H1 (cell line): ENCODE measurements at regions not wholly inside any gene's neighbourhood (a gene's known extent, or its start where the extent isn't known, plus 50 kb on each side); places are given as distances from the start of the nearest gene placed in this dataset.

Source experiments
- CTCF ChIA-PET: fragments of 300-600 bp; sonication (Branson Sonifier 250); formaldehyde crosslinking; loops from one replicate; lab custom pipeline; 2021; ENCODE audit not compliant: partially characterized antibody; lab: Charles Lee
- POLR2A ChIA-PET: fragments of 300-600 bp; sonication (Branson Sonifier 250); formaldehyde crosslinking; loops from one replicate; lab custom pipeline; 2021; ENCODE audit warnings: inconsistent platforms; ENCODE audit not compliant: partially characterized antibody; lab: Charles Lee
- DNase-seq, 2 experiments: peaks; one replicate each; pipeline versions ENCODE4 v3.0.0 to v3.0.0-alpha.2; 2010 to 2022; ENCODE audit warnings: low spot score in 2 of 2, low read depth in 1 of 2, mixed read lengths in 1 of 2
- FAIRE-seq: peaks from 2 replicates; lab custom pipeline; 2011; peaks lifted over from hg19 to GRCh38; lab: Jason Lieb, UNC
- H2AFZ ChIP-seq: 2 replicates; pipeline ENCODE4 v1.8.1; 2012; ENCODE audit warnings: low read length, inconsistent platforms
- H2AK5ac ChIP-seq: 2 replicates; pipeline ENCODE4 v1.6.1; 2013; ENCODE audit warnings: low read depth, low read length
- H2BK120ac ChIP-seq: replicated peaks from 2 replicates; pipeline ENCODE3; 2013; ENCODE audit warnings: low read depth, low read length, inconsistent platforms
- H2BK12ac ChIP-seq: 2 replicates; pipeline ENCODE4 v1.6.1; 2013; ENCODE audit warnings: low read depth, low read length
- H2BK15ac ChIP-seq: 2 replicates; pipeline ENCODE4 v1.6.1; 2013; ENCODE audit warnings: low read length
- H2BK20ac ChIP-seq: 2 replicates; pipeline ENCODE4 v1.6.1; 2013; ENCODE audit warnings: low read length
- H2BK5ac ChIP-seq: 2 replicates; pipeline ENCODE4 v1.6.1; 2013; ENCODE audit warnings: low read depth, low read length
- H3K14ac ChIP-seq: 2 replicates; pipeline ENCODE4 v1.6.1; 2013; ENCODE audit warnings: inconsistent platforms; ENCODE audit not compliant: insufficient read length
- H3K18ac ChIP-seq: 2 replicates; pipeline ENCODE4 v1.6.1; 2013; ENCODE audit warnings: low read length; ENCODE audit errors: extremely low read depth
- H3K23ac ChIP-seq: 2 replicates; pipeline ENCODE4 v1.6.1; 2013; ENCODE audit warnings: inconsistent platforms; ENCODE audit not compliant: insufficient read length
- H3K23me2 ChIP-seq: 2 replicates; pipeline ENCODE4 v1.6.1; 2013; ENCODE audit warnings: low read depth, low read length
- H3K27ac ChIP-seq: 2 replicates; pipeline ENCODE4 v1.6.1; 2011; ENCODE audit warnings: low read depth, low read length, inconsistent platforms
- H3K27me3 ChIP-seq, 4 experiments: replicated peaks in 1 of 4; 1 replicate in 1 of 4; 2 replicates in 3 of 4; pipeline versions ENCODE4 v1.6.1 to v1.8.1; 2011 to 2013; ENCODE audit warnings: low read length in 3 of 4, mild to moderate bottlenecking in 3 of 4, inconsistent platforms in 2 of 4, mixed read lengths in 2 of 4, moderate library complexity in 1 of 4; ENCODE audit not compliant: control insufficient read depth in 3 of 4, insufficient read depth in 3 of 4; ENCODE audit errors: extremely low read depth in 1 of 4
- H3K36me3 ChIP-seq, 4 experiments: 2 replicates each; pipeline versions ENCODE4 v1.6.1 to v1.8.1; 2011 to 2013; ENCODE audit warnings: mild to moderate bottlenecking in 4 of 4, low read length in 3 of 4, moderate library complexity in 2 of 4, control low read depth in 1 of 4, inconsistent platforms in 1 of 4; ENCODE audit not compliant: insufficient read depth in 4 of 4, control insufficient read depth in 2 of 4
- H3K4ac ChIP-seq: replicated peaks from 2 replicates; pipeline ENCODE3; 2013; ENCODE audit warnings: low read length, low read depth, mixed read lengths, inconsistent platforms; ENCODE audit not compliant: insufficient read length
- H3K4me1 ChIP-seq, 4 experiments: replicated peaks in 1 of 4; 1 replicate in 1 of 4; 2 replicates in 3 of 4; pipeline versions ENCODE4 v1.6.1 to v1.8.1; 2011 to 2013; ENCODE audit warnings: low read length in 3 of 4, inconsistent platforms in 2 of 4, mixed read lengths in 1 of 4; ENCODE audit not compliant: insufficient read depth in 4 of 4, control insufficient read depth in 3 of 4
- H3K4me2 ChIP-seq, 2 experiments: 2 replicates each; pipeline versions ENCODE4 v1.6.1 to v1.8.1; 2011 to 2013; ENCODE audit warnings: low read depth in 2 of 2, low read length in 2 of 2, control low read depth in 1 of 2, inconsistent platforms in 1 of 2, mild to moderate bottlenecking in 1 of 2; ENCODE audit not compliant: insufficient read depth in 1 of 2
- H3K4me3 ChIP-seq, 4 experiments: fragments of 200-600, 300-600 bp in 1 of 4; sonication (generic), shearing (Covaris generic), sonication (Bioruptor Twin) in 1 of 4; 2 replicates each; pipeline versions ENCODE4 v1.5.1 to v1.8.1; 2011 to 2016; ENCODE audit warnings: low read length in 4 of 4, low read depth in 3 of 4, control low read depth in 2 of 4, inconsistent platforms in 2 of 4, mild to moderate bottlenecking in 2 of 4, mixed read lengths in 1 of 4, moderate library complexity in 1 of 4; ENCODE audit not compliant: insufficient read depth in 2 of 4; ENCODE audit errors: extremely low read depth in 1 of 4
- H3K56ac ChIP-seq: replicated peaks from 2 replicates; pipeline ENCODE3; 2013; ENCODE audit warnings: low read depth, mild to moderate bottlenecking, mixed read lengths, low read length, inconsistent platforms; ENCODE audit not compliant: insufficient read length
- H3K79me1 ChIP-seq: 2 replicates; pipeline ENCODE4 v1.6.1; 2013; ENCODE audit warnings: low read depth, low read length, control low read depth
- H3K79me2 ChIP-seq, 2 experiments: 2 replicates each; pipeline versions ENCODE4 v1.6.1 to v1.8.1; 2012 to 2013; ENCODE audit warnings: low read length in 2 of 2, mild to moderate bottlenecking in 2 of 2, inconsistent platforms in 1 of 2; ENCODE audit not compliant: insufficient read depth in 2 of 2, control insufficient read depth in 1 of 2
- H3K9ac ChIP-seq, 4 experiments: replicated peaks in 1 of 4; 1 replicate in 1 of 4; 2 replicates in 3 of 4; pipeline versions ENCODE4 v1.6.1 to v1.8.1; 2011 to 2013; ENCODE audit warnings: low read depth in 3 of 4, low read length in 3 of 4, control low read depth in 2 of 4, mild to moderate bottlenecking in 2 of 4, moderate library complexity in 2 of 4, inconsistent platforms in 1 of 4; ENCODE audit errors: extremely low read depth in 1 of 4
- H3K9me3 ChIP-seq, 2 experiments: 2 replicates each; pipeline versions ENCODE4 v1.6.1 to v1.8.1; 2012 to 2013; ENCODE audit warnings: mild to moderate bottlenecking in 2 of 2, moderate library complexity in 2 of 2, control low read depth in 1 of 2, inconsistent platforms in 1 of 2, low read depth in 1 of 2, low read length in 1 of 2, mixed read lengths in 1 of 2; ENCODE audit not compliant: insufficient read depth in 2 of 2
- H4K20me1 ChIP-seq, 2 experiments: replicated peaks in 1 of 2; 2 replicates each; pipeline versions ENCODE3 to v1.8.1; 2011 to 2013; ENCODE audit warnings: inconsistent platforms in 2 of 2, low read length in 2 of 2, mild to moderate bottlenecking in 1 of 2; ENCODE audit not compliant: insufficient read depth in 2 of 2, control insufficient read depth in 1 of 2
- H4K5ac ChIP-seq: 2 replicates; pipeline ENCODE4 v1.6.1; 2013; ENCODE audit warnings: low read length, low read depth, mixed read lengths, inconsistent platforms; ENCODE audit not compliant: insufficient read length
- H4K8ac ChIP-seq: 2 replicates; pipeline ENCODE4 v1.8.0; 2013; ENCODE audit warnings: mild to moderate bottlenecking, moderate library complexity, low read length, inconsistent platforms; ENCODE audit not compliant: insufficient read depth; ENCODE audit errors: extremely low read depth
- H4K91ac ChIP-seq: replicated peaks from 2 replicates; pipeline ENCODE3; 2013; ENCODE audit warnings: low read length, mixed read lengths, inconsistent platforms; ENCODE audit not compliant: insufficient read length
- BCL11A ChIP-seq, 2 experiments: IDR thresholded peaks; one replicate each; pipeline ENCODE4 v1.6.1; 2011; ENCODE audit warnings: low read depth in 2 of 2, low read length in 2 of 2, mild to moderate bottlenecking in 2 of 2
- BRCA1 ChIP-seq: IDR thresholded peaks from 2 replicates; pipeline ENCODE4 v1.6.1; 2012; ENCODE audit warnings: low read depth, low read length, improper control_type of control experiment
- CBX8 ChIP-seq: fragments of 300-800, 300-1000 bp; sonication (generic); IDR thresholded peaks from 2 replicates; pipeline ENCODE4 v1.7.1; 2016; ENCODE audit warnings: low read depth, low read length, borderline replicate concordance
- CHD2 ChIP-seq: IDR thresholded peaks from 2 replicates; pipeline ENCODE4 v1.6.1; 2012; ENCODE audit warnings: low read length, improper control_type of control experiment
- EGR1 ChIP-seq: IDR thresholded peaks from 2 replicates; pipeline ENCODE4 v1.6.1; 2011; ENCODE audit warnings: low read depth, low read length, borderline replicate concordance
- GABPA ChIP-seq: IDR thresholded peaks from 2 replicates; pipeline ENCODE4 v1.6.1; 2011; ENCODE audit warnings: mild to moderate bottlenecking, low read length, moderate library complexity, borderline replicate concordance; ENCODE audit not compliant: insufficient read depth
- GTF2F1 ChIP-seq: IDR thresholded peaks from 2 replicates; pipeline ENCODE4 v1.6.1; 2012; ENCODE audit warnings: low read depth, low read length, improper control_type of control experiment, borderline replicate concordance
- KDM5A ChIP-seq: fragments of 200-600 bp; IDR thresholded peaks from 2 replicates; pipeline ENCODE4 v1.7.1; 2012; ENCODE audit warnings: mild to moderate bottlenecking, low read length, inconsistent platforms, mixed read lengths
- PHF8 ChIP-seq: fragments of 200-600 bp; sonication (generic); conservative IDR thresholded peaks from 2 replicates; pipeline ENCODE4 v1.7.1; 2012; ENCODE audit warnings: low read depth, mild to moderate bottlenecking, inconsistent platforms, low read length, moderate library complexity
- SP1 ChIP-seq: IDR thresholded peaks from 2 replicates; pipeline ENCODE4 v1.6.1; 2011; ENCODE audit warnings: low read depth, low read length
- YY1 ChIP-seq: IDR thresholded peaks from 2 replicates; pipeline ENCODE4 v1.6.1; 2011; ENCODE audit warnings: low read depth, mild to moderate bottlenecking, low read length
- WGBS, 2 experiments: shearing (Covaris generic) in 1 of 2; methylation state at CpG; one replicate each; pipeline versions ENCODE4 v1.1.6 to v1.1.7; 2013 to 2015; ENCODE audit warnings: low lambda C conversion rate in 2 of 2, mixed read lengths in 2 of 2, inconsistent platforms in 1 of 2, low coverage in 1 of 2, missing lambda C conversion rate in 1 of 2; ENCODE audit not compliant: insufficient replicate concordance in 2 of 2, insufficient coverage in 1 of 2, insufficient read length in 1 of 2; ENCODE audit errors: extremely low coverage in 1 of 2, missing lambda C conversion rate in 1 of 2; 5-methylcytosine and 5-hydroxymethylcytosine counted together
- TF ChIP-seq, protein P1 (sequence below), 3 experiments: IDR thresholded peaks; 1 replicate in 2 of 3; 2 replicates in 1 of 3; pipeline versions ENCODE4 v1.5.1 to v1.6.1; 2011; ENCODE audit warnings: low read length in 3 of 3, mild to moderate bottlenecking in 3 of 3, inconsistent platforms in 2 of 3, low read depth in 1 of 3, moderate library complexity in 1 of 3; ENCODE audit not compliant: insufficient read depth in 1 of 3; ENCODE audit errors: control extremely low read depth in 1 of 3

DNA sequence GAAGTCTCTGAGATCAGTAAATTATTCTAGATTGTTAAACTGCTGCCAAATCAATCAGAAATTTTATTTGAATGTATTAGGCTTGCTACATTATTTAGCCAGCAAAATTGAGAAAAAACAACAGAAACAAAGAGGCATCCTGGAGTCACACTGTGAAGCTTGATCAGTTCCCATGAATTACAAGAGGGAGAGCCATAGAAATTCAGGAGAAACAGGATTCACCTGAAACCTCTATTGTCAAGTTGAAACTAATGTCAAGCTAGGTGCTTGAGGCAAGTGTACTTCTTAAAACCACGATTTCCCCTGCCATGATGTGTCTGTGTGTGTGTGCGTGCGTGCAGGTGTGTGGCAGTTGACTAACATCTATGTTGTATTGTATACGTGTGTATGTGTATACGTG, 439.1 kb upstream of the NOX3 start:
- no peak overlapping the region for H2BK120ac ChIP-seq
- H3K4me2 ChIP-seq: peak overlapping the region; percentile 17 to 82; a peak in 3 of 4 replicates
- H2AK5ac ChIP-seq: peak overlapping the region; percentile 32; the same call in 1 of the 2 replicates
- no peak overlapping the region for H2BK5ac ChIP-seq
- H2BK20ac ChIP-seq: no peak overlapping the region
- no peaks in the 10 kb centered on the region for H3K23me2 ChIP-seq
- H3K27me3 ChIP-seq: no peaks in the 10 kb centered on the region
- H3K9me3 ChIP-seq: no peaks in the 10 kb centered on the region
- H3K9ac ChIP-seq: no peak overlapping the region
- H3K18ac ChIP-seq: no peak overlapping the region; the same call in 1 of the 2 replicates
- H2AFZ ChIP-seq: no peak overlapping the region
- no peak overlapping the region for H4K8ac ChIP-seq
- no peak overlapping the region for H4K5ac ChIP-seq
- ChIA-PET POLR2A (no interaction called here), CTCF (no interaction called here)
- FAIRE-seq (peak; percentile 85), DNase-seq (peak in 1 of 2 experiments; percentile 34)
- no peaks in the 10 kb centered on the region for H3K36me3 ChIP-seq
- H3K27ac ChIP-seq: no peak overlapping the region
- H4K20me1 ChIP-seq: no peaks in the 10 kb centered on the region
- no peak overlapping the region for H3K14ac ChIP-seq
- H3K4ac ChIP-seq: no peak overlapping the region
- WGBS, 2 experiments: 32% methylated on average over 5 of the region's 5 CpGs; no CpG with 5 or more reads in 1 of the 2 experiments
- H3K56ac ChIP-seq: no peak overlapping the region
- no peak overlapping the region for H2BK15ac ChIP-seq
- H3K79me2 ChIP-seq: no peaks in the 10 kb centered on the region
- H3K4me1 ChIP-seq: peaks cover 0 to 13% (median 6%) of the 10 kb centered on the region in 4 experiments; a peak in 5 of 7 replicates
- no peaks in the 10 kb centered on the region for H3K79me1 ChIP-seq
- no peak overlapping the region for H3K23ac ChIP-seq
- H3K4me3 ChIP-seq: peak overlapping the region in 1 of 4 experiments; percentile 27; a peak in 1 of 8 replicates
- no peak overlapping the region for H2BK12ac ChIP-seq
- H4K91ac ChIP-seq: no peak overlapping the region
- TF ChIP-seq BRCA1 (no peak), GTF2F1 (no peak), GABPA (no peak), BCL11A (IDR thresholded peaks at IDR 0.05; ENCODE audit: low read depth in 2 of 2, low read length in 2 of 2) (no peak), SP1 (peak; percentile 50), CHD2 (no peak), CBX8 (no peak), EGR1 (no peak), YY1 (no peak), PHF8 (no peak), KDM5A (no peak)
- TF ChIP-seq, protein P1, sequence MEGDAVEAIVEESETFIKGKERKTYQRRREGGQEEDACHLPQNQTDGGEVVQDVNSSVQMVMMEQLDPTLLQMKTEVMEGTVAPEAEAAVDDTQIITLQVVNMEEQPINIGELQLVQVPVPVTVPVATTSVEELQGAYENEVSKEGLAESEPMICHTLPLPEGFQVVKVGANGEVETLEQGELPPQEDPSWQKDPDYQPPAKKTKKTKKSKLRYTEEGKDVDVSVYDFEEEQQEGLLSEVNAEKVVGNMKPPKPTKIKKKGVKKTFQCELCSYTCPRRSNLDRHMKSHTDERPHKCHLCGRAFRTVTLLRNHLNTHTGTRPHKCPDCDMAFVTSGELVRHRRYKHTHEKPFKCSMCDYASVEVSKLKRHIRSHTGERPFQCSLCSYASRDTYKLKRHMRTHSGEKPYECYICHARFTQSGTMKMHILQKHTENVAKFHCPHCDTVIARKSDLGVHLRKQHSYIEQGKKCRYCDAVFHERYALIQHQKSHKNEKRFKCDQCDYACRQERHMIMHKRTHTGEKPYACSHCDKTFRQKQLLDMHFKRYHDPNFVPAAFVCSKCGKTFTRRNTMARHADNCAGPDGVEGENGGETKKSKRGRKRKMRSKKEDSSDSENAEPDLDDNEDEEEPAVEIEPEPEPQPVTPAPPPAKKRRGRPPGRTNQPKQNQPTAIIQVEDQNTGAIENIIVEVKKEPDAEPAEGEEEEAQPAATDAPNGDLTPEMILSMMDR (IDR thresholded peaks at IDR 0.05; ENCODE audit: control extremely low read depth in 1 of 3, insufficient read depth in 1 of 3, low read depth in 1 of 3, low read length in 3 of 3): no peak
